Glutamatergic neuron (in vitro differentiated cells): ENCODE measurements at regions not wholly inside any gene's neighbourhood (a gene's known extent, or its start where the extent isn't known, plus 50 kb on each side); places are given as distances from the start of the nearest gene placed in this dataset.

ENCODE experiments used
- DNase-seq: peaks from one replicate; pipeline ENCODE4 v3.0.0; 2022
- H3K27ac Mint-ChIP-seq: one replicate; pipeline ENCODE4 v1.8.0; 2020; ENCODE audit warnings: mild to moderate bottlenecking, mixed read lengths, inconsistent platforms; ENCODE audit not compliant: unreplicated experiment
- H3K27me3 Mint-ChIP-seq: one replicate; pipeline ENCODE4 v1.8.0; 2020; ENCODE audit warnings: mild to moderate bottlenecking, moderate library complexity, mixed read lengths, inconsistent platforms; ENCODE audit not compliant: unreplicated experiment
- H3K36me3 Mint-ChIP-seq: one replicate; pipeline ENCODE4 v1.8.0; 2020; ENCODE audit warnings: mild to moderate bottlenecking, mixed read lengths, inconsistent platforms; ENCODE audit not compliant: unreplicated experiment
- H3K4me1 Mint-ChIP-seq: one replicate; pipeline ENCODE4 v1.8.0; 2020; ENCODE audit warnings: mild to moderate bottlenecking, low read depth, mixed read lengths, inconsistent platforms; ENCODE audit not compliant: unreplicated experiment
- H3K4me3 Mint-ChIP-seq: one replicate; pipeline ENCODE4 v1.8.0; 2020; ENCODE audit warnings: mild to moderate bottlenecking, mixed read lengths, inconsistent platforms; ENCODE audit not compliant: unreplicated experiment
- H3K9me3 Mint-ChIP-seq: one replicate; pipeline ENCODE4 v1.8.0; 2020; ENCODE audit warnings: mild to moderate bottlenecking, moderate library complexity, mixed read lengths, inconsistent platforms; ENCODE audit not compliant: unreplicated experiment
- CTCF ChIP-seq: fragments of 200-600 bp; sonication (generic); IDR thresholded peaks from one replicate; pipeline ENCODE4 v1.5.0; 2021; ENCODE audit not compliant: partially characterized antibody, unreplicated experiment

DNA sequence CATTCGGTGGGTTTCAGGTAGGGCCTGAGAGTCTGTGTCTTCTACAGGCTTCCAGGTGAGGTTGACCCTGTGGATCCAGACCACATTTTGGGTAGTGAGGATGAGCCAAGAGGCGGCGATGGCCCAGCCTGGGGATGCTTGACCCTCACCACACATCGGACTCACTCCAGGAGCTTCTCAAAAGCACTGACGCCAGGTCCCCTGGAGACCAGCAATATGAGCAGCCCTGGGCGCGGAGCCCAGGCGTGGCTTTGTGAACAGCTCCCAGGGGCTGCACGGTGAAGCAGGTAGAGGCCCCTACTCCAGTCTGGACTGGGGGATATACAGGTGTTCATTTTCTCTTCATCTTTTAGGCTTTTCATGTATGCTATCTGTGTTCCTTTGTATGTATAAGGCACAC lies 139.7 kb upstream of the PCBD1 start:
- Mint-ChIP-seq H3K4me3 (no peak overlapping the region), H3K36me3 (peaks cover 5% of the 10 kb centered on the region), H3K27me3 (peaks cover 5% of the 10 kb centered on the region), H3K4me1 (no peaks in the 10 kb centered on the region), H3K9me3 (peaks cover 4% of the 10 kb centered on the region), H3K27ac (no peak overlapping the region)
- no peak for DNase-seq
- no peak for TF ChIP-seq CTCF

GRCh38 chr10:71029411-71029892 lies 141.1 kb upstream of the PCBD1 start:
- Mint-ChIP-seq H3K27ac (no peak overlapping the region), H3K36me3 (peaks cover 5% of the 10 kb centered on the region), H3K4me3 (no peak overlapping the region), H3K9me3 (peaks cover 4% of the 10 kb centered on the region), H3K27me3 (peaks cover 5% of the 10 kb centered on the region), H3K4me1 (no peaks in the 10 kb centered on the region)
- no peak for TF ChIP-seq CTCF
- no peak for DNase-seq

DNA sequence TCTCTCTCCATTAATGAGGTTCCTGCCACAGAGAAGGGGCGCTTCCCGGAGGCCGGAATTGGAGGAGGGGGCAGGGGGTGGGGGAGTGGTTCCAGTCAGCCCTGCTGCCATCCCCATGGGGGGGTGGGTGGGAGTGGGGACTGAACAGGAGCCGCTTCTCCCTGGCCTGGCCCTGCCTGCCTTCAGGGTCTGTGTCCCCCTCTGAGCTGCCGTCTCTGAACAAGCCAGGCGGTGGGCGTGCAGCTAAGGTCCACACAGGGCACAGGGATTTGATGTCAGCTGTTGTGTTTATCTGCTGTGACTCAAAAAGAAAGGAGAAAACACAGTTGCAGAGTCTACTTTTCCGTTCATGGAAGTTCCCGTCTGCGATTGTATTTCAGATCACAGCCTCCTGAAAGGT lies 141.5 kb upstream of the PCBD1 start:
- Mint-ChIP-seq H3K36me3 (peaks cover 5% of the 10 kb centered on the region), H3K27ac (no peak overlapping the region), H3K27me3 (peaks cover 5% of the 10 kb centered on the region), H3K4me1 (no peaks in the 10 kb centered on the region), H3K4me3 (no peak overlapping the region), H3K9me3 (peaks cover 4% of the 10 kb centered on the region)
- TF ChIP-seq CTCF, result no peak
- DNase-seq, result no peak

DNA sequence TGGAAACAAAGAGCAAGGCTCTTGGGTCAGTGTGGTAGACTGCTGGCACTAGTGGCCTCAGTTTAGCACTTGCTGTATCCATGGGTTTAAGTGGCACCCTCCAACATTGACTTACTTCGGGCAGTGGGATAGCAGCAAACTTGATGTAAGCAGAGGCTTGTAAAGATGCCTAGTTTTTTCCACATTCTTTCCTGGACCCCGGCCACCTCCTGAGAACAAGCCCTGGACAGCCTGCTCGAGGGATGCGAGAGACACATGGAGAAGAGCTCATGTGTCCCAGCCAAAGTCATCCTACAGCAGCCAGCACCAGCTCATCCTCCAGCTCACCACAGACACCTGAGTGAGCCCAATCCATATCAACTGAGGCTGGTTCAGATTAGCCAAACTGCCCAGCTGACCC lies 142.7 kb upstream of the PCBD1 start:
- Mint-ChIP-seq H3K27ac (no peak overlapping the region), H3K4me3 (no peak overlapping the region), H3K36me3 (peaks cover 5% of the 10 kb centered on the region), H3K27me3 (peaks cover 5% of the 10 kb centered on the region), H3K4me1 (no peaks in the 10 kb centered on the region), H3K9me3 (peaks cover 4% of the 10 kb centered on the region)
- DNase-seq, result no peak
- no peak for TF ChIP-seq CTCF

- no peak overlapping the region for H3K4me3 Mint-ChIP-seq
- no peak for DNase-seq
- H3K4me1 Mint-ChIP-seq, result peaks cover 3% of the 10 kb centered on the region
- peaks cover 4% of the 10 kb centered on the region for H3K9me3 Mint-ChIP-seq
- peaks cover 5% of the 10 kb centered on the region for H3K27me3 Mint-ChIP-seq
- H3K27ac Mint-ChIP-seq, result no peak overlapping the region
- peaks cover 5% of the 10 kb centered on the region for H3K36me3 Mint-ChIP-seq
- TF ChIP-seq CTCF, result no peak
These were observed 143.2 kb upstream of the PCBD1 start for GRCh38 chr10:71031603-71032002.
